Adrenal gland (tissue), 9 donors: ENCODE measurements at regions not wholly inside any gene's neighbourhood (a gene's known extent, or its start where the extent isn't known, plus 50 kb on each side); places are given as distances from the start of the nearest gene placed in this dataset.

ENCODE experiments used
- DNase-seq, 7 donors: peaks; one replicate each; pipeline ENCODE4 v3.0.0-alpha.2; 2019 to 2020
- H3K27ac ChIP-seq, 5 donors: fragments of 200-600 bp; sonication (generic) in 4 of 5; 1 replicate in 3 of 5; 2 replicates in 2 of 5; pipeline versions ENCODE4 v1.5.1 to v1.8.0; 2016 to 2020; ENCODE audit warnings: mild to moderate bottlenecking in 1 of 5
- H3K27me3 ChIP-seq: fragments of 200-600 bp; 2 replicates; pipeline ENCODE4 v1.8.0; 2021
- H3K36me3 ChIP-seq, 2 donors: fragments of 200-600 bp; replicated peaks in 1 of 2; 1 replicate in 1 of 2; 2 replicates in 1 of 2; pipeline versions ENCODE4 v1.5.1 to v1.8.0; 2018 to 2022
- H3K4me1 ChIP-seq, 2 donors: fragments of 200-600 bp; replicated peaks in 1 of 2; 1 replicate in 1 of 2; 2 replicates in 1 of 2; pipeline versions ENCODE4 v1.5.1 to v1.8.0; 2018 to 2021
- H3K4me3 ChIP-seq, 4 donors: fragments of 200-600 bp; sonication (generic) in 3 of 4; one replicate each; pipeline ENCODE4 v1.5.1; 2016 to 2018
- H3K9me3 ChIP-seq, 3 donors: fragments of 200-600 bp; sonication (generic) in 1 of 3; replicated peaks in 1 of 3; 1 replicate in 2 of 3; 2 replicates in 1 of 3; pipeline versions ENCODE4 v1.5.1 to v1.8.0; 2016 to 2021
- CTCF ChIP-seq, 6 experiments: fragments of 450-650 bp in 4 of 6; fragments of 200-600 bp in 2 of 6; sonication (generic) in 1 of 6; IDR thresholded peaks; 1 replicate in 5 of 6; 2 replicates in 1 of 6; pipeline versions ENCODE4 v1.5.1 to v1.8.0; 2016 to 2021; ENCODE audit warnings: antibody characterized with exemption in 6 of 6, mild to moderate bottlenecking in 2 of 6, moderate library complexity in 1 of 6
- POLR2A ChIP-seq, 2 donors: fragments of 450-650 bp; IDR thresholded peaks; one replicate each; pipeline ENCODE4 v1.6.1; 2017; ENCODE audit warnings: antibody characterized with exemption in 2 of 2, mild to moderate bottlenecking in 2 of 2, moderate library complexity in 1 of 2
- WGBS, 4 donors: extraction: QIAGEN DNeasy Blood & Tissue Kit in 2 of 4; methylation state at CpG; one replicate each; pipeline versions ENCODE4 v1.1.5 to v1.1.7; 2013 to 2017; 5-methylcytosine and 5-hydroxymethylcytosine counted together
- intact Hi-C, 2 donors: fragments of 100-400 bp; cut with DNase I; formaldehyde crosslinking; loops; one replicate each; pipeline versions ENCODE4 v1.14.1 to v1.15.0; 2022 to 2023
- donor health status: healthy with polysubstance abuse.
- donor health status: Bipolar disorder and iron deficiency.
- donor health status: DM: yes; HTN: yes; CAD: no.
- donor health status: DM: no; HTN: no; CAD: no.
- donor health status: DM: no; HTN: no; CAD: no.

GRCh38 chr5:116685069-116685468, 110.4 kb upstream of the SEMA6A start:
- Histone ChIP-seq H3K9me3 (no peaks in the 10 kb centered on the region), H3K27me3 (no peaks in the 10 kb centered on the region), H3K36me3 (no peaks in the 10 kb centered on the region), H3K4me3 (no peak overlapping the region), H3K4me1 (no peaks in the 10 kb centered on the region), H3K27ac (no peak overlapping the region)
- intact Hi-C loops = no loop called here
- no peak for DNase-seq
- WGBS, 4 donors = 86 to 96% (median 87%) methylated on average over 6 of the region's 6 CpGs
- TF ChIP-seq POLR2A (IDR thresholded peaks at IDR 0.05) = no peak

GRCh38 chr5:116681334-116682013, 106.9 kb upstream of the SEMA6A start:
- H3K36me3 ChIP-seq = no peaks in the 10 kb centered on the region
- TF ChIP-seq POLR2A (IDR thresholded peaks at IDR 0.05) = no peak
- TF ChIP-seq CTCF (IDR thresholded peaks at IDR 0.05) = no peak
- WGBS, 4 donors = 76 to 80% (median 79%) methylated on average over 7 of the region's 7 CpGs
- H3K9me3 ChIP-seq = no peaks in the 10 kb centered on the region
- DNase-seq = no peak
- H3K27ac ChIP-seq = no peak overlapping the region
- intact Hi-C loops = no loop called here
- no peak overlapping the region for H3K4me3 ChIP-seq
- no peaks in the 10 kb centered on the region for H3K27me3 ChIP-seq
- H3K4me1 ChIP-seq = no peaks in the 10 kb centered on the region

GRCh38 chr5:116675626-116675910, 100.9 kb upstream of the SEMA6A start:
- Histone ChIP-seq H3K4me1 (no peaks in the 10 kb centered on the region), H3K9me3 (no peaks in the 10 kb centered on the region), H3K27ac (no peak overlapping the region), H3K4me3 (no peak overlapping the region), H3K27me3 (no peaks in the 10 kb centered on the region), H3K36me3 (no peaks in the 10 kb centered on the region)
- TF ChIP-seq CTCF (IDR thresholded peaks at IDR 0.05) (no peak), POLR2A (IDR thresholded peaks at IDR 0.05) (no peak)
- WGBS, 4 donors = 88 to 89% (median 89%) methylated on average over 4 of the region's 4 CpGs
- intact Hi-C loops = no loop called here
- DNase-seq = no peak

GRCh38 chr5:116674881-116675625, 100.4 kb upstream of the SEMA6A start:
- no peak for TF ChIP-seq CTCF (IDR thresholded peaks at IDR 0.05)
- Histone ChIP-seq H3K36me3 (no peaks in the 10 kb centered on the region), H3K4me1 (no peaks in the 10 kb centered on the region), H3K27ac (no peak overlapping the region), H3K9me3 (no peaks in the 10 kb centered on the region), H3K4me3 (no peak overlapping the region), H3K27me3 (no peaks in the 10 kb centered on the region)
- DNase-seq = no peak
- WGBS, 4 donors = 73 to 78% (median 76%) methylated on average over 6 of the region's 6 CpGs
- intact Hi-C loops = no loop called here

GRCh38 chr5:116673453-116673852, 98.8 kb upstream of the SEMA6A start:
- no peak for DNase-seq
- Histone ChIP-seq H3K4me1 (no peaks in the 10 kb centered on the region), H3K27me3 (no peaks in the 10 kb centered on the region), H3K36me3 (no peaks in the 10 kb centered on the region), H3K4me3 (no peak overlapping the region), H3K9me3 (no peaks in the 10 kb centered on the region), H3K27ac (no peak overlapping the region)
- TF ChIP-seq POLR2A (IDR thresholded peaks at IDR 0.05) (no peak), CTCF (IDR thresholded peaks at IDR 0.05) (no peak)
- 65 to 94% (median 88%) methylated on average over 2 of the region's 2 CpGs for WGBS, 4 donors
- intact Hi-C loops = no loop called here
